Left hindlimb (tissue), 1 donor: ENCODE measurements at regions not wholly inside any gene's neighbourhood (a gene's known extent, or its start where the extent isn't known, plus 50 kb on each side); places are given as distances from the start of the nearest gene placed in this dataset.
"Not testable (repeated sequence)": the region's sequence is repeated elsewhere in the genome, so short reads cannot be mapped to it uniquely, and the experiment has no call there.

Experiments
- DNase-seq: peaks from one replicate; pipeline ENCODE4 v3.0.0-alpha.2; 2018

DNA sequence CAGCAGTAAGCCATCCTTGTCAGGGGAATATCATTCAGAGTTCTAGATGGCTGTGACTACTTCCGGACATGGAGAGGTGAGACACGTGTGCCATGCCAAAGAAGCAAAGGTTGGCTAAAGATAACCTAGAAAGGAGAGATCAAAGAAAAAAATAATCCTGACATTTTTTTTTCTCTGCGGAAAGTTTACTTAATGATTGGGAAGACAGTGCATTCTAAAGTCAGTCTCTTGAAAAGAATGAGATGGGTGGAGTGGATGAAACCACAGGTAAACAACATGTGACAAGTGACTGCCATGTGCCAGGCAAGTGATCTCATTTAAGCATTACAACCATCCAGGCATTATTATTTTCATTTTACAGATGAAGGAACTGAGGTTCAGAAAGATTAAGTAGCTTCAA lies 436.6 kb downstream of the SOX2 start:
- DNase-seq: no peak

DNA sequence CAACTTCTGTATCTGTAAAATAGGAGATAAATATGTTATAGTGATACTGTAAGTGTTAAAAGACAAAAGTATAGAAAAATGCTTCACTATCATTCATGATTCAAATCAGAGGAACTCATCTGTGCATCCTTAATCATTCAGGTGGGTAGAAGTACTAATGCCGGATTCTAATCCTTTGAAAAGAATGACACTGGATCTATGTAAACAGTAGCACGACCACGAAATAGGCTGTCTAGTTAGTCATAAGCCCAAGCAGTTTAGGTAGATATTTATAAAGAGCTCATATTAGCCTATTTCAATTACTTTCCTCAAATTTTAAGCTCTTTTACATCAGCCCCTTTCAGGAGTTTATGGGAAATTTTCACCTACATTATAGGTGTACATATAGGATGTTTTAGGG lies 437.9 kb downstream of the SOX2 start:
- no peak for DNase-seq

DNA sequence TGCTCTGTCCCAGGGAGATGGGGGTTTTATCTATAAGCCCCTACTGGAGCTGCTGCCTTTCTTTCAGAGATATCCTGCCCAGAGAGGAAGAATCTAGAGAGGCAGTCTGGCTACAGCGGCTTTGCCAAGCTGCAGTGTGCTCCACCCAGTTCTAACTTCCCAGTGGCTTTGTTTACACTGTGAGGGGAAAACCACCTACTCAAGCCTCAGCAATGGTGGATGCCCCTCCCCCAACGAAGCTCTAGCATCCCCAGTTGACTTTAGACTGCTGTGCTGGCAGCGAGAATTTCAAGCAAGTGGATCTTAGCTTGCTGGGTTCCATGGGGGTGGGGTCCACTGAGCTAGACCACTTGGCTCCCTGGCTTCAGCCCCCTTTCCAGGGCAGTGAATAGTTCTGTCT lies 444.6 kb downstream of the SOX2 start:
- not testable (repeated sequence) for DNase-seq

DNA sequence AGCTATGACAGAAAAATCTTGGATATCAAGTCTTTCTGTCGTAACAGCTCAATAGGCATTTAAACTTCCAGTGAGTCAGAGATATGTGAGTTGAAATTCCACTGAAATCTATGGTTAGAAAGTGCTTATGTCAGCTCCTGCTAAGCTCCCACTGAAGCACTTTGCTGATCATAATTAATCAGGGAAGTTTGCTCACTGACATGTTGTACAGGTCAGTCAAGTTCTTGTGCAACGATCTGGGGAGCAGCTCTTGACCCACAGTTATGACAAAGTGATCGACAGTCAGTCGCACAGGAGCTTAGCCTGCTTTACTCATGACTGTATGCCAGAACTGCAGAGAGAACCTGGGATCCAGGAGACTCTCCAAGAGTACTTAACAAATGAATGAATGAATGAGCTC lies 453.5 kb downstream of the SOX2 start:
- no peak for DNase-seq

DNA sequence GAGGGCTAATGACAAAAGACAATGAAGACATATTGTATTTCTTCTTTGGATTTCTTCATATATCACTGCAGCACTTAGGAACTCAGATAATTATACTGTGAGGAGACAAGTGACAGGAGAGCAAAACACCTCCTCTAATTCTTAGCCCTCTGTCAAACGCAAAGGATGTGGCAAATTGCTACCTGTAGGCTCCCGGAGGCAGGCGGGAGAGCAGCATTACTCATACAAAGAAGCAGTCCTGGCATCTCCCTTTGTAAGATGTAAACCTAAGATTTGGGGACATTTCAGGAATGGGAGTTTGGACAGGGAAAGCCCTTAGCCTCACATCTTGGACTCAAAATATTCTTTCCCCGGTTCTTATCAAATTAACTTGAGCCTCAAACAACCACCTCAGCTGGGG lies 460.8 kb downstream of the SOX2 start:
- DNase-seq: no peak

DNA sequence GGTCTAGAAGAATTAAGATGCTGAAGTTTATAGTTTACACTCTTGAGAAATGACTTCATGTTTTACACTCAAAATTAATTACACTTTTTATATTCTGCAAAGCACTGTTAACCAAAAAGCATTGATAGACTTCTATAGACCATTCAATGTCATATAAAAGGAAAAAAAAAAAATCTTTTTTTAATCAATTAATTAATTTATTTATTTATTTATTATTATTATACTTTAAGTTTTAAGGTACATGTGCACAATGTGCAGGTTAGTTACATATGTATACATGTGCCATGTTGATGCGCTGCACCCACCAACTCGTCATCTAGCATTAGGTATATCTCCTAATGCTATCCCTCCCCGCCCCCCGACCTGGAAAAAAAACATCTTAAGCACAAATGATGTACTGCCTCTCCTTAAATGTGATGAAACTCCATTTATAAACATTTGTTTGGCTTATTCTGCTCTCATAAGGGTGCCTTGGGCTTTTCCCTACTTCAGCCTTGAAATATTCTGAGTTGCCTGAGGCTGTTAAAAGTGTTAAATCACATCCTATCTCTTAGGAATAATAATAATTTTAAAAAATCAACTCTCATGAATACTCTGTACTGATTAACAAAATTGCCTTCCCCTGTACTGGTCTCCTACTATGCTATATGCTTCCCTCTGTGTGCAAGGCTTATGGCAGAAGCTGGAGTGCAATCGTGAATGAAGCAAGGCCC lies 466.9 kb downstream of the SOX2 start:
- no peak for DNase-seq

DNA sequence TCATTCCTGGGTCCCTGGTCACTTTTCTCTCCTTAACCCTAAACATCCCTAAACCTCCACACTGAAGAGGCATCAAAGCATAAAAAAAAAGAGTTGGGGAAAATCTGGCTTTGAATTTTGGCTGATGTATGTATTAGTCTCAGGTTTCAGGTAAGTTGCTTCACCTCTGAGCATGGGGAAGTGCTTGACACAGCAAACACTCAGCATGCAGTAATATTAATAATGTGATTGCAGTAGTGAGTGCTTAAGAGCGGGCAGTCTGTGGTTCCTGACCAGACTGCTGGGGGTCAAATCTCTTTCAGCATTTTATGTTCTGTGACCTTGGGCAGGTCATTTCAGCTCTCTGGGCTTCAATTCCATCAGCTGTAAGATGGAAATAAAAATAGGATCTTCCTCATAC lies 467.9 kb downstream of the SOX2 start:
- DNase-seq: no peak

DNA sequence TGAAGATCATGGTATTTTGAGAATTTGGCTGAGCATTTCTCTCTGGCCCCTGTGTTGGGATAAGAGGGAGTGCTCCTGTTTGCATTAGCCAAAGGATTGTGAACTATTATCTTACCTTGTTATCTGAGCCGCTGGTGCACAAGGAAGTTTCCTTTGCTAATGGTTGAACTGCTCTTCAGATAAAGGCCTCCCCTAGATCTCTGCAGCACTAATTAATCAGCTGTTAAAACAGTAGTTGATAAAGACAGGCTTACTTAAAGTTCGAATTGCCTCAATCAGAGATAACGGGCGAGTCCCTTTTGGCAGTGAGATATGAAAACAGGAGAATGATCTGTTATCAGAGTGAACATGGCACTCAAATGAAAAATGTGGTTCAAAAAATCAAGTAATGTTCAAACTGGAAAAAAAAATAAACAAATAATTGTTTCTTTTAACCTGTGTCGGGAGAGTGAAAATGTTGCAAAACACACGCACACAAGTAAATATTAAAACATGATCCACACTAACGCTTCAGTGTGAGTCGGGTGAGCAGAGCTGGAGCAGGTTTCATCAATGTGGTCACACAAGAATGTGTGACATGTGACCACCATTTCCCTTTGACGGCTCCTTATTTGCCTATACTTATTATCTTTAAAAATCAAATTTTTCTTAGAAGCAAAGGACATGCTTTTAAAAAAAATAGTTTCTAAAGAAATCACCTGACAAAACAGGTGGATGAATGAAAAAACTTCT lies 469.1 kb downstream of the SOX2 start:
- no peak for DNase-seq

DNA sequence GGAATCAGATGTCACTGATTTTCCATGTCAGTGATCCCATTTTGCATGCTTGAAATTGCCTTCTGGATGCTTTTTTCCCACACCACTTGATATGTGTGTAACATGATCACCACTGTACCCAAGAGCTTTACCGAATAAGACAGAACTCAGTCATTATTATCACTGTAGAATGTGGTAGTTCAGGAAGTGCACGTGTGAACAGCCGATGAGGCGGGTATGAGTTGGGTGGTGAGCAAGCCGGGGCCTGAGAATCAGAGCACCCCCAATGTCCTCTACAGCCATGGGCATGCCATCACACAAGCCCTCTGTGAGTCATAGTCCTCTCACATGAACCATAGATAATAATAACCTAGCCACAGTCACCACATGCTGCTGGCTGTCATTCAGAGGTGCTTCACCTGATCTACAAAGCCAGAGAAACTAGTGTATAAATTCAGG lies 470.8 kb downstream of the SOX2 start:
- DNase-seq: no peak

DNA sequence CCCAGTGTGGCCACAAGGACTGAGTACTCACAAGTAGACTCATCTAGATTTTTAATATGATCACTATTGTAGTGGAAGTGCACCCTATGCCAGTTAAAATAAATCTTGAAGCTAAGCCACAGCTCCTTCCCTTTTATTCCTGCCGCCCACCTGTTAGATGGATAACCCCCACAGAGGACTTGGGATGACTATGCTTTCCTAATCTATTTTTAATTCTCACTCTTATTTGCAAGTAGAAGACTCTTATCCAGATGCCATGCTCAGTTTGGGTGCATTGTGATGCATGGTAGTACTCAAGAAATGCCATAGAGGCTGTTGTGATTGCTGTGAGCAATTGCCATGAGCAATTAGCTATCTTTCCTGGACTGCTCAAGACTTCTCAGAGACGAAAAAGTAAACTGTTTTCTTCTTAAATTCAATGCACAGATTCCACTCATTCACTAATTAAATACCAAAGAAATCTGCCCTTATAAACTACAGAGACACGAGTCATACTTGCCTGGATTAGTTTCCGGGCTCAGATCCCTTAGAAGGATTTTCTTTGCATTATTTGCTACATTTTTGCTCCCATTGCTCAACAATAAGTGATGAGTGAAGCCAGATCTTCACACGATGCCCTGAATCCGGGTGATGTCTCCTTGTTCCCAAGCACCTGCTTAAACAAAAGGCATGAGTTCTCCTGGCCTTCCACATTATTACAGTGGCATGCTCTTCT lies 472.1 kb downstream of the SOX2 start:
- DNase-seq: no peak

DNA sequence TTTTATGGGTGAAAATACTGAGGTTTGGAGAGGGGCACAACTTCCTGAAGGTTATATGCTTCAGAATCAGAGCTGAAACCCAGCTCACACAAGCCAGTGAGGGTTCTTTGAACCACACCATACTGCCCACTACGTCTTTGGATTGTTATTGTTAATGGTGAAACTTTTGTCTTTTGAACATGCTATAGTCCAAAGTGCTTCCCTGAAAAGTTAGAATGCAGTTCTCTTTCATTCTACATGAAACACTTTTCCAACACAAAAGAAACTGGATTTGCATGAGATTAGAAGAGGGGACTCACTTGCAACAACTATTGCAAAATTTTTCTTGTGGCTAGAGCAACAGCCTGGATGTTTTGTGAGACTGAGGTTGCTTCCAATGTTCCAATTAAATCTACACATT lies 473.6 kb downstream of the SOX2 start:
- DNase-seq: no peak

DNA sequence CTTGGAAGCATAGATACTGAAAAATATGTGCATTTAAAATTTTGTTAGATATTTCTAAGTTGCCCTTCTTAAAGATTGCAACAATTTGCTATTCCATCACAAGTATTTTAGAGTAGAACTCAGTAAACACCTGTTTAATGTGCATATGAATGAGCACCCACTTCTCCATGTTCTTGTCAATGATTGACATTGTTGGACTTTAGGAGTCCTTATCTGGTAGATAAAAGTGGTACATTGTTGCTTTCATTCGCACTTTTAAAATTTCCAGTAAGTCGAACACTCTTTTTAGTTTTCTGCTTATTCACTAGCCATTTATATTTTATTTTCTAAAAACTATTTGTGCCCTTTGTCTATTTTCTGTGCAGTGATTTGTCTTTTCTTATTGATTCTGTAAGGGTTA lies 478.3 kb downstream of the SOX2 start:
- no peak for DNase-seq

DNA sequence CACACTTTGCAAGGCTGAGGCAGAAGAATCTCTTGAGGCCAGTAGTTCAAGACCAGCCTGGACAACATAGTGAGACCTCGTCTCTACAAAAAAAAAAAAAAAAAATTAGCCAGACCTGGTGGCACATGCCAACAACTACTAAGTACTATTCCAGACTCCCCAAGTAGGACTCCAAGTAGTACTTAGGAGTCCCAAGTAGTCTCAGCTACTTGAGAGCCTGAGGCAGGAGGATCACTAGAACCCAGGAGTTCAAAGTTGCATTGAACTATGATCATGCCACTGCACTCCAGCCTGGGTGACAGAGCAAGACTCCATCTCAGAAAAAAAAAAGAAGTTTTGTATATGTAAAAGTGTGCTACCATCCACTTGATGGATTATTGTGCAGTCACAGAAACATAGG lies 486.6 kb downstream of the SOX2 start:
- DNase-seq: no peak

DNA sequence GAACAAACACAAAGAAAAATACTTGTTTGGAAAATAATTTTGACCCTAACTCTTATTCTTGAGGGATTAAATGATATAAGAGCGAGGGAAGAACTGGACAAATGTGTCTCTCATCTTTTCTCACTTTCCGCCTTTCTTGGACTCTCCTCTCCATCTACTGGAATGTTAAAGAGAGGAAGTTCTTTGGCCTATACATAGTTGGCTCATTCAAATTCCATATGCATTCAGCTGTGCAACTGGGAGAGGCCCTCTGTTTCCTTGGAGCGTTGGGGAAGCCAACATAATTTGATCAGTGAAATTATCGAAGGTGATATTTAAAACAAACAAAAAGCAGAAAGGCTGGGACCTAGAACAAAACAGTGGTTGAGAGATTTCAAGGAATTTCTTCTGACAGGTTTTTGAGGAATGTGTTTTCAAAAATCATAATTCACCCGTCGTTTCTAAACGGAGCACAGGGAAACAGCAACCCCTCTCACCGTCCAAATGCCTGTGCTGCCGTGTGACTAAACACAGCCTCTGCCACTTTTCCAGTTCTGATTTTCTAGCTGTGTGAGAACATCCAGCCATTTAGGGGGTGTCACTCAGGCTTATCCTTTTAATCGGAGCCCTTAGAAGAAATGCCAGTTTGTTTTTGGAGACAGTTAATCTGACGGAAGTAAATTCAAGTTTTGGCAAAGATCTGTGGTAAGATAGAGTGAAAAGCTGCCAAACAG lies 489.9 kb downstream of the SOX2 start:
- no peak for DNase-seq

DNA sequence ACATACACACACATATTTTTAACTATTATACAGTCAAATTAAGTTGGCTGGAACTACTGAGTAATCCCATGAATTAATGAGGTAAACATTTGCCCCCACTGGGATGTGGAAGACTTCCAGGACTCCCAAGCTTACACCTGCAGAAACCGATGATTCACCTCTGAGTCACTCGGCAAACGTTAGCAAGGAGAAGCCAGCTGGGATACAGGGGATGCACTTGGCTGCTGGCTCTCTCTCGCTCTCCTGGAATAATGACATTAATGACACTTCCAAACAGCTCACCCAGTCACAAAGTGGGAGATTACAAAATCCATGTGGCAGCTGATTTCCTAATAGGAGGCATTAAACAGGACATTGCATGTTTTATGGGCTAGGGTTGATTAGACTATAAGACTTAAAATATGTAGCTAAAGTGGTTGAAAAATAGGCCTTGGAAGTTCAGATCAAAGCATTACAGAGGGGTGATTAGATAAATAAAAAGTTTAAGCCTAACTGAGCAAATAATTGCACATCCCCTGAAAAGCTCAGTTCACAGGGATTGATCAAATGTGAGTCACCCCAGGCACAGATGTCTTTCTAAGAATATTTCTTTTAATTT lies 500.9 kb downstream of the SOX2 start:
- DNase-seq: no peak

DNA sequence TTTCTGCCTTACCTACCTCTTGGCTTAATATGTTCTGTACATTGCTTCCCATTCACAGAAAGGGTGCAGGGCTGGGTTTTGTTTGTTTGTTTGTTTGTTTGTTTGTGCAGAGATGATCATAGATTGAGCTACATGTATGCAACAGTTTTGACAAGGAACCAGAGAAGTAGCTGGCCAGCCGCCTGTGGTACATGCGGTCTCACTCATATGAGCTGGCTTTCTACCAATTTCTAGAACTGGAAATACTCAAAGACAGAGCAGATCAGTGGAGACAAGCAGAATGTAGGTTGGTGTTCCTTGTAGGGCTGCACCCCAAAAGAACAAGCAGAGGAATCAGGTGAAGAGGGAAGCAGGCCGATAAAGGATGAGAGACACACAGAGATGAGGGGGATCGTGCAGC lies 502.7 kb downstream of the SOX2 start:
- no peak for DNase-seq

DNA sequence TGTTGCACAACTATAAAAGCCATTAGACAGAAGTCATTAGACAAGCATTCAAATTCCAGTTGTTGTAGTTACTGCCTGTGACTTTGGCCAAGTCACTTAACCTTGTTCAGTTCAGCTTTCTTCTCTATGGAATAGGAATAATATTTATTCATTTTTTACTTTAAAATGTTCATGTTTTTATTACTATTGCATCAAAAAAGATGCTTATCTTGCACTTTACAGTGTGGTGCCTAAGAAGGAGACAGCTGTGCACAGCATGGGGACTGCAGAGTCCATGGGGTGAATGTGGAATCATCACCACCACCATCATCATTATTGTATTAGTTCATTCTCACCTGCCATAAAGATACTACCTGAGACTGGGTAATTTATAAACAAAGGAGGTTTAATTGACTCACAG lies 504.2 kb downstream of the SOX2 start:
- DNase-seq: no peak

DNA sequence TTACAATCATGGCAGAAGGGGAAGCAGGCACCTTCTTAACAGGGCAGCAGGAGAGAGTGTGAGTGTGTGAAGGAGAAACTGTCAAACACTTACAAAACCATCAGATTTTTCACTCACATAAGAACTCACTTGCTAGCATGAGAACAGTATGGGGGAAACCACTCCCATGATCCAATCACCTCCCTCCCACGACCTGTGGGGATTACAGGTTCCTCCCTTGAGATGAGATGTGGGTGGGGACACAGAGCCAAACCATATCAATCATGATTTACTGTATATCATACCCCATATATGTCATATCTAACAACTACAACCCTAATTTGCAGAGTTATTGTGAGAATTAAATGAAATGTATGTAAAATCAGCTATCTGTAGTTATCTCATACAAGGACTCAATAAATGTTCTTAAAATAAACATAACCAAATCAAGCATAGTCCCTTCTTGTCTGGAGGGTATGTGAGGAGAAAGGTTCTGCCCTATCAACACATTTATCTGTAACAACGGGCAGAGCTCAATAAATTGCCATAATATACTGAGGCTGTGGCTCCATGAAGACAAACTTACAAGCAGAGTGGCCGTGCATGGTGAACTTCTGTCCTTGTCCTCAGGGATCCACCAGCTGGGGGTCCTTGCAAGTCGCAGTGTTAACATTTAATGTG lies 504.7 kb downstream of the SOX2 start:
- DNase-seq: no peak

DNA sequence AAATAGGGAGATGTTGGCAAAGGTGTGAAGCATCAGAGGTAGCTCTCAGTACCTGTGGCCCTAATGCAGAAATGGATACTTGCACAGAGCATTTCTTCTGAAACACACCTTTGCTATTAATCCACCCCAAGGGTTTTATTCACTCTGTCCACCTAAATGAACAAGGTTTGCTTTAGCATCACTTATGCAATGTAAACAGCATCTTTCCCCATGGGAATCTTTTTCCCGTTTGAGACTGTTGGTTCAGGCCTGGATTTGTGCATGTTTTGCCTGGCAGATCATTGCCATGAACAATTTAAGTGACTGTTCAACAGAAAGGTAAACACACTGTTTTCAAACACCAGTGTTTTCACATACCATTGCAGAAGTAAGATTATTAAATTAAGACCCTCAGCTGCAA lies 508.3 kb downstream of the SOX2 start:
- no peak for DNase-seq

DNA sequence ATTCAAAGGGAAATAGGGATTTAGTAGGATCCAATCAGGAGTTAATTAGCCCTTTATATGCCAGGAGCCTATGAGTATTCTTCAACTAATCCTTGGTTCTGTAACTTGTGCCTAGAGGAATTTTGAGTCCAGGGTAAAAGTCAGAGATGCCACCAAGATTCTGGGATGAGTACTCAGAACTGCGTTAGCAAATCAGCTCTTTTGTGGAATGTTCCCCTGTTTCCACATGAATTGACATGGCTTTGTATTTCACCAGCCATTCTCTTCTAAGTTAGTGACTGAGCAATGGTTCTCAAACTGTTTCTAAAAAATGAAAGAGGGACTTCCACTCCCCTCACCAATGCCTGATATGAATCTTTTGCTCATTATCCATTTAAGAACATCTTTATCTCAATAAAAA lies 508.7 kb downstream of the SOX2 start:
- no peak for DNase-seq

DNA sequence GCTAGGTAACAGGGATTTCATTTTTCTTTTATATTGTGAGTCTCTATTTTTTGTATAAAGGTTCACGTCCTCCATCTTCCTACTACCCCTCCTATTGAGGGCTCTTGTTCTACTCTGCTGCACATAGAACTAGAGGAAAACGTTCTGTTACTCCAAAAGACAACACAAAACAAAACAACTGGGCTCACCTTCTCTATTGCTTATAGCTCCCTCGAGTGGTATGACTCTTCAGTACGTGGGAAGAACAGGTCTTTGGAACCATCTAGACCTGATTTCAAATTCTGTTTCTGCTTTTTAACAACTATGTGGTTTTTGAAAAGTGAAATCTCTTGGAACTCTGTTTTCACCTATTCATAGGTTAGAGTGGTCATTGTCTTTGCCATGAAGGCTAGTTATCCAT lies 515.3 kb downstream of the SOX2 start:
- no peak for DNase-seq

DNA sequence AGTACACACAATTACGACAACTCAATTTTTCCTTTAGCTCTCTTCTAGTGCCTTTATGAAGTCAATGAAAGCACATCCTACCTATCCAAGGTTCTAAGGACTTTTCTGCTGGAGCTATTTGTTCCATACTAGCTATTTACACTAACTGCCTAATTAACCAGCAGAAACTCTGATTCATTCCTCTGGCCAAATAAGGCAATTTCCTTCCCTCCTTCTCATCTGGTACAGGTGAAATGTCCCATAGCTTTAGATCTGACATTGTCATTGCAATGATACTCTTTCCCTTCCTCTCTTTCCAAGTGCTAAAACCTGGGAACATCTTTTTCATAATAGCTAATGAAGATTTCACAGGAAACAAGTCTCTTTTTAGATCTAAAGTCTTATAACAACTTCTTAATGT lies 521.7 kb downstream of the SOX2 start:
- no peak for DNase-seq

DNA sequence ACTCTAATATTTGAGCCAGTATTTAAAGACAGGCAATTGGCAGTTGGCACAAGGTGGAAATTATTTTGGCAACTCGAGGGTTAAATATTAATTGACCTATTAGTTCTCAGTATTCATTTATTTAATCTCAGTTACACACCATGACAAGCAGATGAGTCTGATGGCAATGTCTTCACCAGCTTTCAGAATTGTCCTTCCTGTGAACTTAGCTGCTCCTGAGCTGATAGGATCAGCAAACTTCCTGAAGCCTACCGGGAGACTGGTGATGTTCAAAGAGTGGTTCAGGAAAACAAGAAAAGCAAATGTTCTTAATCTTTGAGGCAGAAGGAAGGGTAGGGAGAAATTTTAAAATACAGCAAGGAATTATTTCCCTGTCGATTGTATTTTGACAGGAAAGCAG lies 522.2 kb downstream of the SOX2 start:
- no peak for DNase-seq
